ENCODE measurements at regions not wholly inside any gene's neighbourhood (a gene's known extent, or its start where the extent isn't known, plus 50 kb on each side); places are given as distances from the start of the nearest gene placed in this dataset.

DNA sequence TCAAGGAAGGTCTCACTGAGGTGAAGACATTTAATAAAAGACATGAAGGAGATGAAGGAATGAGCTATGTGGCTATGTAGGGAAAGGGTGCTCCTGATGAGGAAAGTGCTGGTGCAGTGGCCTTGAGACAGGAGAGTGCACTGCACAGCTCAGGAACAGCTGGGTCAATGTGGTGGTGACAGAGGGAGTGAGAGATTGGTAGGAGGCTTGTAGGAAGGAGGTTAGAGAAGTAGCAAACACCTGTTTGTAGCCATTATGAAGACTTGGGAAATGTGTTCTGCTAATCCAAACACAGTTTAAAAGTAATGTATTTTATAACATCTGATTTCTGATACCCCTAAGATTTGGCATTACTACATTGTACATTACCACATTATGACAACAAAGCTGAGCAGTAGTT, 115.1 kb upstream of the MTAP start:
- H3K27ac ChIP-seq, result no peak overlapping the region
- TF ChIP-seq, protein P1, sequence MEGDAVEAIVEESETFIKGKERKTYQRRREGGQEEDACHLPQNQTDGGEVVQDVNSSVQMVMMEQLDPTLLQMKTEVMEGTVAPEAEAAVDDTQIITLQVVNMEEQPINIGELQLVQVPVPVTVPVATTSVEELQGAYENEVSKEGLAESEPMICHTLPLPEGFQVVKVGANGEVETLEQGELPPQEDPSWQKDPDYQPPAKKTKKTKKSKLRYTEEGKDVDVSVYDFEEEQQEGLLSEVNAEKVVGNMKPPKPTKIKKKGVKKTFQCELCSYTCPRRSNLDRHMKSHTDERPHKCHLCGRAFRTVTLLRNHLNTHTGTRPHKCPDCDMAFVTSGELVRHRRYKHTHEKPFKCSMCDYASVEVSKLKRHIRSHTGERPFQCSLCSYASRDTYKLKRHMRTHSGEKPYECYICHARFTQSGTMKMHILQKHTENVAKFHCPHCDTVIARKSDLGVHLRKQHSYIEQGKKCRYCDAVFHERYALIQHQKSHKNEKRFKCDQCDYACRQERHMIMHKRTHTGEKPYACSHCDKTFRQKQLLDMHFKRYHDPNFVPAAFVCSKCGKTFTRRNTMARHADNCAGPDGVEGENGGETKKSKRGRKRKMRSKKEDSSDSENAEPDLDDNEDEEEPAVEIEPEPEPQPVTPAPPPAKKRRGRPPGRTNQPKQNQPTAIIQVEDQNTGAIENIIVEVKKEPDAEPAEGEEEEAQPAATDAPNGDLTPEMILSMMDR (conservative IDR thresholded peaks at IDR 0.05), result no peak

DNA sequence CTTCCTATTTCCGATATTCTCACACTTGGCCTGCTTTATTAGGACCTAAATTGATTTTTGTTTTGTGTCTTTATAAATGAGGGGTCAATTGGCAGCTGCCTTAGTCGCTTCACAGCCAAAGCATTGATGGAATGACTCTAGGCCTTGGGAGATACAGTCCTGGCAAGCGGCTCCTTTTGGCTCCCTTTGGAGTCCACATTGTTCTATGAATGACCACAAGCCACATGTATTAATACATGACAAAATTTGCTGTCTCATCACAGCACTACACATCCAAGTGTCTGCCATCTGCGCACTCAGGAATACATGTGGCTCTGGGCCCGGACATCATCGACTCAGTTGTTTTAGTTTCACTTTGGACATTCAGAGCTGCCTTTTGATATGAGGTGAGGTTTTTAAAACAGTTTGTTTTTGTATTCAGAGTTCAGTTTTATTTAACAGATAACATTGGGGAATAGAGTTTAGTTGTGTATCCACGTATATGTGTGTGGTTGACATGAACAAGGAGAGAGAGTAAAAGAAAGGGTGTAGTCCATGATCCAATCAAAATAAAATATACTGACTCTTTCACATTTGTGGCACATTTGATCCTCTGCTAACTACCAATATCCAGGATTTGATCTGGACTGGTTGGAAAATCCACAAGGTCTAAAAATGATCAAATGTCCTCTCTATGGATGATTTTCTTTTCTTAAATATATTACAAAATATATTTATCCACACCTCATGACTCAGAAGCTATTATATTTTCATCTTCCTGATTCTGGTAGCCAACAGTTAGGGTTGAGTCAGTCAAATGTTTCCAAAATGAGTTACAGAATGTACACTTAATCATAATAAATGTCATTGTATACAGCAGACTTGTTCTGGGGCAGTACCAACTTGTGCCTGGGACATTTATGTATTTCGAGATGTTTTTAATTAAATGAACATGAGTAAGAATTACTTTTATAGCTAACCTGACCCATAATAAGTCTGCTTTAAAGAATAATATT, 114.0 kb upstream of the MTAP start:
- TF ChIP-seq, protein P1 (conservative IDR thresholded peaks at IDR 0.05), result no peak

DNA sequence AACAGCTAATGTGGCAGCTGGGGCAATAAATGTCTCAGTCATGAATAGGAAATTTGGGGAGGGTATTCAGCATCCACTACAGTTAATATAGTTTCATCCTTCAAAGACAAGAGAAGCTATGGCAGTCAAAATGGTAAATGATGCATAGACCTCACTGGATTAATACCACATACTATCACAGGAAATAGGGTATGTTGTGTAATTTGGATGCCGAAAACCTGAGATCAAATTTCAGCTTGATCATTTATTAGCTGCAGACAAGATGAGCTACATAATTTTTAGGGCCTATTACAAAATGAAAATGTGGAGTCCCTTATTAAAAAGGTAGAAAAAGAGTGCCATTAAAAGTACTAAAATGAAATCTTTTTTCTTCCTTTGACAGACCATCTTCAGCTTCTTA, 112.6 kb upstream of the MTAP start:
- H3K27ac ChIP-seq, result no peak overlapping the region

More for the DNA sequence above, 114.0 kb upstream of the MTAP start:
- no peak overlapping the region for H3K27ac ChIP-seq

DNA sequence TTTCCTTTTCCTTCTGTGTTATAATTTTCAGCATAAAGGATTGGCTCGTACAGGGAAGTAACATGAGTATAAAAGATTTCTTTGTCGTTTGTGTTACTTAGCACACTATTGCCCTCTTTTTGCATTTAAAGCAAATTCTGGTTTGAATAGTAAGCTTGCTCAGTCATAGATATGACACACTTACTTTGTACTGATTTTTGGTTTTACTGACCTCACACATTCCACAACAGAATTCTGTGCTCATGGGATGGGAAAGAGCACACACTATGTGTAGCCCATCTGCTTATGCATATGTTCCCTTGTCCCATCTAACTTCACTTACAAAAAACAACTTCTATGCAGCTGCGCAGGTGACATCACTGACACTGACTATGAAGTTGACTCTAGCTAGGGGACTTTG, 111.9 kb upstream of the MTAP start:
- TF ChIP-seq, protein P1 (conservative IDR thresholded peaks at IDR 0.05), result no peak
- no peak overlapping the region for H3K27ac ChIP-seq

More for the DNA sequence above, 112.6 kb upstream of the MTAP start:
- TF ChIP-seq, protein P1 (conservative IDR thresholded peaks at IDR 0.05), result no peak

DNA sequence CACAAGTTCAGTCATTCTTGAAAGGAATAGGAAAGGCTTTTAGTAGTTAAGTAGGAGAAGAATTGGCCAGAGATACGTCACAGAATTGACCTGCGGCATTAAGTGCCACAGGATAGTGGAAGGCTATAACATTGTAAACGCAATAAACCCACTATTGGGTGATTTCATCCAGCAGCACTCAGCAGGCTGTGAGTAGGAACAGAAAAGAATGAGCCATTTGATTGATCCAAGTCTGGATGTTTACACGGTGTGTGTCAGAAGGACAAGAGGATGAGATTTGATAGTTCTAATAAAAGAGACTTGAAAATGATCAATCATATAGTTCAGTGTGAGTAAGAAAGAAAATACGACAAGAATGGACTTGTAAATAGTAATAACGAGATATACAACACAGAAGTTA, 110.0 kb upstream of the MTAP start:
- TF ChIP-seq, protein P1 (conservative IDR thresholded peaks at IDR 0.05), result no peak
- H3K27ac ChIP-seq, result no peak overlapping the region

DNA sequence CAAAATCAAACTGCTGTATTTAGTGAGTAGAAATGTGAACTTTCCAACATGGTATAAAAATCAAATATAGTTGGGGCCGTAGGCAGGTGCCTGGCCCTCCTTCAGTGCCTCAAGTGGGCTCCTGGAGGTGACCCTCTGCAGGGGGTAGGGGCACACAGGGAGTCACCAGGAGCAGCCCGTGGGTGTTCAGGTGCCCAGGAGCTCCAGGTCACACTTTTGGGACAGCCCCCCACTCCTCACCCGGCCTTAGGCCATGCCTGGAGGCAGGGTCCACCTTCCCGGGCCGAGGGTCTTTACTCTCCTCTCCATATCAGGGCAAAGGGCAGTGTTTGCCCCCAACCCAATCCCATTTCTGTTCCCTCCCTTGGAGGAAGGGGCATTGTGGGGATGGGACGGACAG, 108.0 kb upstream of the MTAP start:
- H3K27ac ChIP-seq, result no peak overlapping the region
- TF ChIP-seq, protein P1 (conservative IDR thresholded peaks at IDR 0.05), result no peak

DNA sequence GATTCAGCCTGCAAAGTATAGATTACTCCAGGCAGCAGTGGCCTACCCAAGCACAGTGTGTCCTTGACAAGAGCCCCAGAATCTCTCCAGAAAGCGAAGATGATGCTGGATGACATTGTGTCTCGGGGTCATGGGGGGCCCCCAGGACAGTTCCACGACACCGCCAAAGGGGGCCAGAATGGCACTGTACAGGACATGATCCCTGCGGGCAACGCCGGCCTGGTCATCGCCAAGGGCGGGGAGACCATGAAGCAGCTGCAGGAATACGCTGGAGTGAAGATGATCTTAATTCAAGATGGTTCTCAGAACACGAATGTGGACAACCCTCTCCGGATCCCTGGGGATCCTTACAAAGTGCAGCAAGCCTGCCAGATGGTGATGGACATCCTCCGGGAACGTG, 107.0 kb upstream of the MTAP start:
- TF ChIP-seq, protein P1 (conservative IDR thresholded peaks at IDR 0.05), result no peak
- no peak overlapping the region for H3K27ac ChIP-seq

Data from VCaP (cell line).